GM19328 (cell line): ENCODE measurements at regions not wholly inside any gene's neighbourhood (a gene's known extent, or its start where the extent isn't known, plus 50 kb on each side); places are given as distances from the start of the nearest gene placed in this dataset.
"Not testable (repeated sequence)": the region's sequence is repeated elsewhere in the genome, so short reads cannot be mapped to it uniquely, and the experiment has no call there.

Experiments used
- ATAC-seq: cut with Tn5 transposase; IDR thresholded peaks from one replicate; pipeline ENCODE4 v1.9.1; 2021; ENCODE audit warnings: mild to moderate bottlenecking, moderate library complexity; ENCODE audit not compliant: unreplicated experiment

GRCh38 chr18:64379662-64380061 lies 230.8 kb upstream of the LINC00305 start:
- ATAC-seq = peak; percentile 12

GRCh38 chr18:64377446-64377845 lies 228.6 kb upstream of the LINC00305 start:
- no peak for ATAC-seq

GRCh38 chr18:64372850-64373249 lies 224.0 kb upstream of the LINC00305 start:
- ATAC-seq = no peak

GRCh38 chr18:64369830-64370440 lies 221.0 kb upstream of the LINC00305 start:
- ATAC-seq = not testable (repeated sequence)

- no peak for ATAC-seq
Measured at GRCh38 chr18:64365106-64365505, 216.2 kb upstream of the LINC00305 start.

GRCh38 chr18:64337673-64338072 lies 188.8 kb upstream of the LINC00305 start:
- ATAC-seq = no peak

GRCh38 chr18:64337018-64337417 lies 188.1 kb upstream of the LINC00305 start:
- ATAC-seq = no peak

GRCh38 chr18:64334748-64335147 lies 185.9 kb upstream of the LINC00305 start:
- no peak for ATAC-seq

- ATAC-seq = no peak
Measured at GRCh38 chr18:64333584-64333983, 184.7 kb upstream of the LINC00305 start.

GRCh38 chr18:64332835-64333234 lies 183.9 kb upstream of the LINC00305 start:
- ATAC-seq = no peak

- no peak for ATAC-seq
Measured at GRCh38 chr18:64331419-64331818, 182.5 kb upstream of the LINC00305 start.

GRCh38 chr18:64330931-64331330 lies 182.0 kb upstream of the LINC00305 start:
- no peak for ATAC-seq

GRCh38 chr18:64330161-64330560 lies 181.3 kb upstream of the LINC00305 start:
- no peak for ATAC-seq

- no peak for ATAC-seq
Measured at GRCh38 chr18:64322189-64322588, 173.3 kb upstream of the LINC00305 start.

GRCh38 chr18:64318547-64318946 lies 169.7 kb upstream of the LINC00305 start:
- ATAC-seq = no peak

GRCh38 chr18:64311859-64312258 lies 163.0 kb upstream of the LINC00305 start:
- no peak for ATAC-seq

- no peak for ATAC-seq
Measured at GRCh38 chr18:64295839-64296238, 147.0 kb upstream of the LINC00305 start.

- ATAC-seq = no peak
Measured at GRCh38 chr18:64294967-64295366, 146.1 kb upstream of the LINC00305 start.

- no peak for ATAC-seq
Measured at GRCh38 chr18:64288432-64288831, 139.5 kb upstream of the LINC00305 start.

GRCh38 chr18:64287926-64288325 lies 139.0 kb upstream of the LINC00305 start:
- no peak for ATAC-seq

GRCh38 chr18:64283059-64283458 lies 134.2 kb upstream of the LINC00305 start:
- ATAC-seq = no peak

- no peak for ATAC-seq
Measured at GRCh38 chr18:64278026-64278425, 129.1 kb upstream of the LINC00305 start.
